A673 (cell line): ENCODE measurements at regions not wholly inside any gene's neighbourhood (a gene's known extent, or its start where the extent isn't known, plus 50 kb on each side); places are given as distances from the start of the nearest gene placed in this dataset.

Experiments
- EZH2 ChIP-seq: fragments of 200-600 bp; sonication (generic); IDR thresholded peaks from 2 replicates; pipeline ENCODE4 v1.6.1; 2017; ENCODE audit warnings: borderline replicate concordance, low read depth, mild to moderate bottlenecking, mixed read lengths, antibody characterized with exemption, low read length; ENCODE audit not compliant: poor library complexity, severe bottlenecking
- TF ChIP-seq, protein P1 (sequence below): fragments of 300-800, 200-600 bp; sonication (generic); conservative IDR thresholded peaks from 2 replicates; pipeline ENCODE4 v1.5.1; 2017; ENCODE audit warnings: low read depth, mild to moderate bottlenecking, antibody characterized with exemption, low read length, moderate library complexity, mixed read lengths

DNA sequence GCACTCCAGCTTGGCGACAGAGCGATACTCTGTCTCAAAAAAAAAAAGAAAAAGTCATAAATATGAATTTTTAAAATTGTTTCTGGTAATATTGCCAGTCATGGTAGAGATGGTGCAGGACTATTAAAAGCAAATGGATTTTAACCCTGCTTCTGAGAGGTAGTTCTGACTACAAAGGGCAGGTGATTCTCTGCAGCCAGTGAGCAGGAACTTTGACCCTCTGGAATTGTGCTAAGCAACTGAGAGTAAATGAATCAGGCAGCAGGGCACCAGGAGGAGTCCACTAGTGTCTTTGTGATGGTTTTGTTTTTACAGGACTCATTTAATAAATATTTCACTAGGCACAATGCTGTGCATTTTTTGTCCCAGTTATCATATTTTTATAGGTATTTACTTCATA lies 781.2 kb downstream of the TLE4 start:
- TF ChIP-seq, protein P1, sequence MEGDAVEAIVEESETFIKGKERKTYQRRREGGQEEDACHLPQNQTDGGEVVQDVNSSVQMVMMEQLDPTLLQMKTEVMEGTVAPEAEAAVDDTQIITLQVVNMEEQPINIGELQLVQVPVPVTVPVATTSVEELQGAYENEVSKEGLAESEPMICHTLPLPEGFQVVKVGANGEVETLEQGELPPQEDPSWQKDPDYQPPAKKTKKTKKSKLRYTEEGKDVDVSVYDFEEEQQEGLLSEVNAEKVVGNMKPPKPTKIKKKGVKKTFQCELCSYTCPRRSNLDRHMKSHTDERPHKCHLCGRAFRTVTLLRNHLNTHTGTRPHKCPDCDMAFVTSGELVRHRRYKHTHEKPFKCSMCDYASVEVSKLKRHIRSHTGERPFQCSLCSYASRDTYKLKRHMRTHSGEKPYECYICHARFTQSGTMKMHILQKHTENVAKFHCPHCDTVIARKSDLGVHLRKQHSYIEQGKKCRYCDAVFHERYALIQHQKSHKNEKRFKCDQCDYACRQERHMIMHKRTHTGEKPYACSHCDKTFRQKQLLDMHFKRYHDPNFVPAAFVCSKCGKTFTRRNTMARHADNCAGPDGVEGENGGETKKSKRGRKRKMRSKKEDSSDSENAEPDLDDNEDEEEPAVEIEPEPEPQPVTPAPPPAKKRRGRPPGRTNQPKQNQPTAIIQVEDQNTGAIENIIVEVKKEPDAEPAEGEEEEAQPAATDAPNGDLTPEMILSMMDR, result no peak
- TF ChIP-seq EZH2, result no peak
